ENCODE measurements at regions not wholly inside any gene's neighbourhood (a gene's known extent, or its start where the extent isn't known, plus 50 kb on each side); places are given as distances from the start of the nearest gene placed in this dataset.
A peak's percentile ranks its signal among the peaks of the same experiment; 100 is the strongest.

- no peak overlapping the region for H3K4me3 Mint-ChIP-seq
- H3K4me1 Mint-ChIP-seq = peaks cover 0 to 6% (median 2%) of the 10 kb centered on the region in 4 donors
- Histone ChIP-seq H3K36me3 (ENCODE audit: control insufficient read depth, insufficient read depth, low read length) (no peaks in the 10 kb centered on the region), H3K27ac (ENCODE audit: insufficient read depth, low read length, poor library complexity, severe bottlenecking) (no peak overlapping the region), H3K9me3 (ENCODE audit: control insufficient read depth in 2 of 2, low read length in 2 of 2) (no peaks in the 10 kb centered on the region), H3K27me3 (ENCODE audit: control insufficient read depth, insufficient read depth, low read length) (no peaks in the 10 kb centered on the region), H3K4me3 (ENCODE audit: low read depth, low read length) (no peak overlapping the region), H3K4me1 (ENCODE audit: control insufficient read depth, insufficient read depth, low read length, poor library complexity, severe bottlenecking) (no peaks in the 10 kb centered on the region)
- H3K27me3 Mint-ChIP-seq = no peaks in the 10 kb centered on the region
- no peak for DNase-seq
- peaks cover 4% of the 10 kb centered on the region for H3K36me3 Mint-ChIP-seq
- ATAC-seq (ENCODE audit: low read depth in 2 of 2) = no peak
- H3K27ac Mint-ChIP-seq = no peak overlapping the region
- H3K9me3 Mint-ChIP-seq = peaks cover 0 to 5% (median 3%) of the 10 kb centered on the region in 7 donors
Measured at GRCh38 chr3:101950985-101951733, 101.8 kb downstream of the NFKBIZ start.

GRCh38 chr3:101954361-101954760 is 105.0 kb downstream of the NFKBIZ start:
- Histone ChIP-seq H3K4me3 (ENCODE audit: low read depth, low read length) (no peak overlapping the region), H3K4me1 (ENCODE audit: control insufficient read depth, insufficient read depth, low read length, poor library complexity, severe bottlenecking) (no peaks in the 10 kb centered on the region), H3K27me3 (ENCODE audit: control insufficient read depth, insufficient read depth, low read length) (no peaks in the 10 kb centered on the region), H3K9me3 (ENCODE audit: control insufficient read depth in 2 of 2, low read length in 2 of 2) (no peaks in the 10 kb centered on the region), H3K27ac (ENCODE audit: insufficient read depth, low read length, poor library complexity, severe bottlenecking) (no peak overlapping the region), H3K36me3 (ENCODE audit: control insufficient read depth, insufficient read depth, low read length) (no peaks in the 10 kb centered on the region)
- Mint-ChIP-seq H3K27ac (no peak overlapping the region), H3K9me3 (peaks cover 0 to 5% (median 3%) of the 10 kb centered on the region in 7 donors), H3K4me1 (peaks cover 0 to 5% (median 1%) of the 10 kb centered on the region in 4 donors), H3K36me3 (no peaks in the 10 kb centered on the region), H3K4me3 (no peak overlapping the region), H3K27me3 (no peaks in the 10 kb centered on the region)
- no peak for ATAC-seq (ENCODE audit: low read depth in 2 of 2)
- DNase-seq = no peak

- ATAC-seq (ENCODE audit: low read depth in 2 of 2) (no peak), DNase-seq (no peak)
- Mint-ChIP-seq H3K36me3 (no peaks in the 10 kb centered on the region), H3K27ac (no peak overlapping the region), H3K4me3 (no peak overlapping the region), H3K9me3 (peaks cover 0 to 5% (median 3%) of the 10 kb centered on the region in 7 donors), H3K4me1 (peaks cover 0 to 5% (median 1%) of the 10 kb centered on the region in 4 donors), H3K27me3 (no peaks in the 10 kb centered on the region)
- H3K27ac ChIP-seq (ENCODE audit: insufficient read depth, low read length, poor library complexity, severe bottlenecking) = no peak overlapping the region
- H3K9me3 ChIP-seq (ENCODE audit: control insufficient read depth in 2 of 2, low read length in 2 of 2) = no peaks in the 10 kb centered on the region
- no peaks in the 10 kb centered on the region for H3K36me3 ChIP-seq (ENCODE audit: control insufficient read depth, insufficient read depth, low read length)
- H3K4me1 ChIP-seq (ENCODE audit: control insufficient read depth, insufficient read depth, low read length, poor library complexity, severe bottlenecking) = no peaks in the 10 kb centered on the region
- H3K27me3 ChIP-seq (ENCODE audit: control insufficient read depth, insufficient read depth, low read length) = no peaks in the 10 kb centered on the region
- no peak overlapping the region for H3K4me3 ChIP-seq (ENCODE audit: low read depth, low read length)
Measured at GRCh38 chr3:101954936-101955335, 105.6 kb downstream of the NFKBIZ start.

- no peaks in the 10 kb centered on the region for H3K4me1 ChIP-seq (ENCODE audit: control insufficient read depth, insufficient read depth, low read length, poor library complexity, severe bottlenecking)
- no peaks in the 10 kb centered on the region for H3K36me3 ChIP-seq (ENCODE audit: control insufficient read depth, insufficient read depth, low read length)
- H3K9me3 ChIP-seq (ENCODE audit: control insufficient read depth in 2 of 2, low read length in 2 of 2) = no peaks in the 10 kb centered on the region
- H3K27me3 Mint-ChIP-seq = no peaks in the 10 kb centered on the region
- H3K27ac Mint-ChIP-seq = no peak overlapping the region
- peaks cover 0 to 3% (median under 1%) of the 10 kb centered on the region in 7 donors for H3K9me3 Mint-ChIP-seq
- DNase-seq (no peak), ATAC-seq (ENCODE audit: low read depth in 2 of 2) (no peak)
- H3K36me3 Mint-ChIP-seq = no peaks in the 10 kb centered on the region
- no peaks in the 10 kb centered on the region for H3K27me3 ChIP-seq (ENCODE audit: control insufficient read depth, insufficient read depth, low read length)
- H3K4me3 ChIP-seq (ENCODE audit: low read depth, low read length) = no peak overlapping the region
- no peak overlapping the region for H3K27ac ChIP-seq (ENCODE audit: insufficient read depth, low read length, poor library complexity, severe bottlenecking)
- no peak overlapping the region for H3K4me3 Mint-ChIP-seq
- peaks cover 10 to 12% (median 11%) of the 10 kb centered on the region in 4 donors for H3K4me1 Mint-ChIP-seq
Measured at GRCh38 chr3:101962055-101962454, 112.7 kb downstream of the NFKBIZ start.

- Histone ChIP-seq H3K36me3 (ENCODE audit: control insufficient read depth, insufficient read depth, low read length) (no peaks in the 10 kb centered on the region), H3K27me3 (ENCODE audit: control insufficient read depth, insufficient read depth, low read length) (no peaks in the 10 kb centered on the region), H3K9me3 (ENCODE audit: control insufficient read depth in 2 of 2, low read length in 2 of 2) (no peaks in the 10 kb centered on the region), H3K4me3 (ENCODE audit: low read depth, low read length) (no peak overlapping the region), H3K27ac (ENCODE audit: insufficient read depth, low read length, poor library complexity, severe bottlenecking) (no peak overlapping the region), H3K4me1 (ENCODE audit: control insufficient read depth, insufficient read depth, low read length, poor library complexity, severe bottlenecking) (no peaks in the 10 kb centered on the region)
- peak in 1 of 3 donors; percentile 41 for DNase-seq
- Mint-ChIP-seq H3K36me3 (no peaks in the 10 kb centered on the region), H3K27ac (peak overlapping the region in 2 of 3 donors; percentile 40 to 83), H3K4me3 (no peak overlapping the region), H3K9me3 (peaks cover 0 to 4% (median under 1%) of the 10 kb centered on the region in 7 donors), H3K27me3 (no peaks in the 10 kb centered on the region), H3K4me1 (peaks cover 10 to 12% (median 11%) of the 10 kb centered on the region in 4 donors)
- peak; percentile 52 to 65 for ATAC-seq (ENCODE audit: low read depth in 2 of 2)
Measured at GRCh38 chr3:101963902-101964362, 114.6 kb downstream of the NFKBIZ start.

DNA sequence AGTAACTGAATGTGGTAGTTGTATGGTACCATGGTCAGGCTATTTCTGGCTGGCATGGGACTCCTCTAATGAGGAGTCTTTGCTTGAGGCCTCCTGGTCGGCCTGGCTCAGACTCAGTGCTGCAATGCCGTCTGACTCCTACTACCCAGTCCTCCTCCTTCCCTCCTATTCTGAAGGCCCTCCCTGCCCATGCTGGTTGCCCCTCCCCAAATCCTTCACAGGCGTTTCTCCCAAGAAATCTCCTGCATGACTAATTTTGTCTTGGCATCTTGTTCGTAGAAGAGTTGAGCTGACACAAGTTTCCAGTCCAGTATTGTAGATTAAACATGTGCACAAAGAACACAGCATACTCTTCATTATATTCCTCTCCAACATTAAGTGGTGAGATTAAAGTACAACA is 115.5 kb downstream of the NFKBIZ start:
- Histone ChIP-seq H3K4me3 (ENCODE audit: low read depth, low read length) (no peak overlapping the region), H3K27ac (ENCODE audit: insufficient read depth, low read length, poor library complexity, severe bottlenecking) (no peak overlapping the region), H3K36me3 (ENCODE audit: control insufficient read depth, insufficient read depth, low read length) (no peaks in the 10 kb centered on the region), H3K9me3 (ENCODE audit: control insufficient read depth in 2 of 2, low read length in 2 of 2) (no peaks in the 10 kb centered on the region), H3K27me3 (ENCODE audit: control insufficient read depth, insufficient read depth, low read length) (no peaks in the 10 kb centered on the region), H3K4me1 (ENCODE audit: control insufficient read depth, insufficient read depth, low read length, poor library complexity, severe bottlenecking) (no peaks in the 10 kb centered on the region)
- H3K4me1 Mint-ChIP-seq = peaks cover 10 to 12% (median 11%) of the 10 kb centered on the region in 4 donors
- DNase-seq = no peak
- no peak overlapping the region for H3K4me3 Mint-ChIP-seq
- H3K27ac Mint-ChIP-seq = no peak overlapping the region
- H3K9me3 Mint-ChIP-seq = peaks cover 0 to 4% (median 3%) of the 10 kb centered on the region in 7 donors
- ATAC-seq (ENCODE audit: low read depth in 2 of 2) = no peak
- H3K36me3 Mint-ChIP-seq = no peaks in the 10 kb centered on the region
- no peaks in the 10 kb centered on the region for H3K27me3 Mint-ChIP-seq

DNA sequence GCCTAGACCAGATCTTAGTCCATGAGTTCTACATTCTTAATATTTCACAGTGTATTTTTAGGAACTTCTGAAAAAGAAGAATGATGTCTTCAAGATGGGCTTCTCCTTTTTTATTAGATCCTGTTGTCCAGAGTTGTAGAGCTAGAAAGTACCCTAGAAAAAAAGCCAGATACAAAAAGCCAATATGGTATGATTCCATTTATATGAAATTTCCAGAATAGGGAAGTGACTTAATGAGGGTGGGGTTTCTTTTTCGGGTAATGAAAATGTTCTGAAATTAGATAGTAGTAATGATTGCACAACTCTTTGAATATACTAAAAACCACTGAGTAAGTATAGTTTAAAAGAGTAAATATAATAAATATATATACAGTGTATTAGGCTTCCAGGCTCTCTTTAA is 116.9 kb downstream of the NFKBIZ start:
- Mint-ChIP-seq H3K4me3 (no peak overlapping the region), H3K27me3 (no peaks in the 10 kb centered on the region), H3K36me3 (no peaks in the 10 kb centered on the region), H3K27ac (no peak overlapping the region), H3K4me1 (peaks cover 10 to 12% (median 11%) of the 10 kb centered on the region in 4 donors), H3K9me3 (peaks cover 0 to 10% (median 3%) of the 10 kb centered on the region in 7 donors)
- Histone ChIP-seq H3K27me3 (ENCODE audit: control insufficient read depth, insufficient read depth, low read length) (no peaks in the 10 kb centered on the region), H3K4me1 (ENCODE audit: control insufficient read depth, insufficient read depth, low read length, poor library complexity, severe bottlenecking) (no peaks in the 10 kb centered on the region), H3K36me3 (ENCODE audit: control insufficient read depth, insufficient read depth, low read length) (no peaks in the 10 kb centered on the region), H3K4me3 (ENCODE audit: low read depth, low read length) (no peak overlapping the region), H3K27ac (ENCODE audit: insufficient read depth, low read length, poor library complexity, severe bottlenecking) (no peak overlapping the region), H3K9me3 (ENCODE audit: control insufficient read depth in 2 of 2, low read length in 2 of 2) (no peaks in the 10 kb centered on the region)
- no peak for DNase-seq
- no peak for ATAC-seq (ENCODE audit: low read depth in 2 of 2)

DNA sequence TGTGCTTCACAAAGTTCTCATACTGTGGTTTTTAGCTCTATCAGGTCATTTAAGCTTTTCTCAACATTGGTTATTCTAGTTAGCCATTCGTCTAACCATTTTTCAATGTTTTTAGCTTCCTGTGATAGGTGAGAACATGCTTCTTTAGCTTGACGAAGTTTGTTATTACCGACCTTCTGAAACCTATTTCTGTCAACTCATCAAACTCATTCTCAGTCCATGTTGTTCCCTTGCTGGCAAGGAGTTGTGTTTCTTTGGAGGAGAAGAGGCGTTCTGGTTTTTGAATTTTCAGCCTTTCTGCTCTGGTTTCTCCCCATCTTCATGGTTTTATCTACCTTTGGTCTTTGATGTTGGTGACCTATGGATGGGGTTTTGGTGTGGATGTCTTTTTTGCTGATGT is 120.9 kb downstream of the NFKBIZ start:
- ATAC-seq (ENCODE audit: low read depth in 2 of 2) (no peak), DNase-seq (no peak)
- no peak overlapping the region for H3K4me3 ChIP-seq (ENCODE audit: low read depth, low read length)
- Mint-ChIP-seq H3K4me3 (no peak overlapping the region), H3K27ac (no peak overlapping the region), H3K36me3 (no peaks in the 10 kb centered on the region), H3K27me3 (no peaks in the 10 kb centered on the region), H3K4me1 (peaks cover 0 to 12% (median 7%) of the 10 kb centered on the region in 4 donors), H3K9me3 (peaks cover 0 to 10% (median 3%) of the 10 kb centered on the region in 7 donors)
- no peaks in the 10 kb centered on the region for H3K27me3 ChIP-seq (ENCODE audit: control insufficient read depth, insufficient read depth, low read length)
- no peak overlapping the region for H3K27ac ChIP-seq (ENCODE audit: insufficient read depth, low read length, poor library complexity, severe bottlenecking)
- H3K9me3 ChIP-seq (ENCODE audit: control insufficient read depth in 2 of 2, low read length in 2 of 2) = no peaks in the 10 kb centered on the region
- H3K4me1 ChIP-seq (ENCODE audit: control insufficient read depth, insufficient read depth, low read length, poor library complexity, severe bottlenecking) = no peaks in the 10 kb centered on the region
- H3K36me3 ChIP-seq (ENCODE audit: control insufficient read depth, insufficient read depth, low read length) = no peaks in the 10 kb centered on the region
